Posterior vena cava (tissue), 2 donors: ENCODE measurements at regions not wholly inside any gene's neighbourhood (a gene's known extent, or its start where the extent isn't known, plus 50 kb on each side); places are given as distances from the start of the nearest gene placed in this dataset.
"Not testable (repeated sequence)": the region's sequence is repeated elsewhere in the genome, so short reads cannot be mapped to it uniquely, and the experiment has no call there.

Experiments used
- DNase-seq: peaks from one replicate; pipeline ENCODE4 v3.0.0-alpha.2; 2020; ENCODE audit warnings: low spot score
- intact Hi-C, 2 donors: fragments of 100-400 bp; cut with DNase I; formaldehyde crosslinking; loops; one replicate each; pipeline versions ENCODE4 v1.14.1 to v1.14.2; 2022 to 2023
- donor health status: DM: yes; HTN: yes; CAD: no.
- donor health status: DM: yes; HTN: yes; CAD: no.

- intact Hi-C loops = no loop called here
- no peak for DNase-seq
Measured at GRCh38 chr18:38695559-38696280, 1130.1 kb upstream of the CELF4 start.

- intact Hi-C loops = no loop called here
- DNase-seq = no peak
Measured at GRCh38 chr18:38693104-38693503, 1127.5 kb upstream of the CELF4 start.

GRCh38 chr18:38690626-38691025 is 1125.0 kb upstream of the CELF4 start:
- DNase-seq = no peak
- intact Hi-C loops = no loop called here

GRCh38 chr18:38688416-38688815 is 1122.8 kb upstream of the CELF4 start:
- no peak for DNase-seq
- intact Hi-C loops = no loop called here

GRCh38 chr18:38670486-38670885 is 1104.9 kb upstream of the CELF4 start:
- no peak for DNase-seq
- intact Hi-C loops = no loop called here

- no peak for DNase-seq
- intact Hi-C loops = no loop called here
Measured at GRCh38 chr18:38664929-38665328, 1099.3 kb upstream of the CELF4 start.

- DNase-seq = no peak
- intact Hi-C loops = no loop called here
Measured at GRCh38 chr18:38663682-38664081, 1098.1 kb upstream of the CELF4 start.

GRCh38 chr18:38663270-38663669 is 1097.7 kb upstream of the CELF4 start:
- intact Hi-C loops = no loop called here
- DNase-seq = no peak

GRCh38 chr18:38654946-38655345 is 1089.3 kb upstream of the CELF4 start:
- DNase-seq = no peak
- intact Hi-C loops = no loop called here

- intact Hi-C loops = no loop called here
Measured at GRCh38 chr18:38651736-38652135, 1086.1 kb upstream of the CELF4 start.

GRCh38 chr18:38648179-38648578 is 1082.6 kb upstream of the CELF4 start:
- intact Hi-C loops = no loop called here
- no peak for DNase-seq

More at GRCh38 chr18:38651736-38652135, 1086.1 kb upstream of the CELF4 start:
- no peak for DNase-seq

- intact Hi-C loops = no loop called here
- no peak for DNase-seq
Measured at GRCh38 chr18:38646296-38646695, 1080.7 kb upstream of the CELF4 start.

GRCh38 chr18:38644875-38645641 is 1079.5 kb upstream of the CELF4 start:
- intact Hi-C loops = no loop called here
- DNase-seq = no peak

GRCh38 chr18:38642711-38643110 is 1077.1 kb upstream of the CELF4 start:
- intact Hi-C loops = no loop called here
- DNase-seq = no peak

- DNase-seq, intact Hi-C loops: not testable (repeated sequence)
Measured at GRCh38 chr18:38639700-38640099, 1074.1 kb upstream of the CELF4 start.

- intact Hi-C loops = no loop called here
- no peak for DNase-seq
Measured at GRCh38 chr18:38635709-38636430, 1070.3 kb upstream of the CELF4 start.

- DNase-seq = no peak
Measured at GRCh38 chr18:38634117-38634516, 1068.5 kb upstream of the CELF4 start.

GRCh38 chr18:38633333-38633732 is 1067.7 kb upstream of the CELF4 start:
- DNase-seq = no peak
- intact Hi-C loops = no loop called here

More at GRCh38 chr18:38634117-38634516, 1068.5 kb upstream of the CELF4 start:
- intact Hi-C loops = no loop called here

- intact Hi-C loops = no loop called here
- DNase-seq = no peak
Measured at GRCh38 chr18:38619129-38619528, 1053.5 kb upstream of the CELF4 start.

- intact Hi-C loops = no loop called here
- no peak for DNase-seq
Measured at GRCh38 chr18:38616306-38616705, 1050.7 kb upstream of the CELF4 start.
